ENCODE measurements at regions not wholly inside any gene's neighbourhood (a gene's known extent, or its start where the extent isn't known, plus 50 kb on each side); places are given as distances from the start of the nearest gene placed in this dataset.

GRCh38 chr3:135760581-135760980 lies 204.9 kb upstream of the PPP2R3A start:
- H3K4me3 ChIP-seq (ENCODE audit: low read depth, low read length), result no peak overlapping the region
- no peak for DNase-seq (ENCODE audit: low read depth)
- TF ChIP-seq, protein P1, sequence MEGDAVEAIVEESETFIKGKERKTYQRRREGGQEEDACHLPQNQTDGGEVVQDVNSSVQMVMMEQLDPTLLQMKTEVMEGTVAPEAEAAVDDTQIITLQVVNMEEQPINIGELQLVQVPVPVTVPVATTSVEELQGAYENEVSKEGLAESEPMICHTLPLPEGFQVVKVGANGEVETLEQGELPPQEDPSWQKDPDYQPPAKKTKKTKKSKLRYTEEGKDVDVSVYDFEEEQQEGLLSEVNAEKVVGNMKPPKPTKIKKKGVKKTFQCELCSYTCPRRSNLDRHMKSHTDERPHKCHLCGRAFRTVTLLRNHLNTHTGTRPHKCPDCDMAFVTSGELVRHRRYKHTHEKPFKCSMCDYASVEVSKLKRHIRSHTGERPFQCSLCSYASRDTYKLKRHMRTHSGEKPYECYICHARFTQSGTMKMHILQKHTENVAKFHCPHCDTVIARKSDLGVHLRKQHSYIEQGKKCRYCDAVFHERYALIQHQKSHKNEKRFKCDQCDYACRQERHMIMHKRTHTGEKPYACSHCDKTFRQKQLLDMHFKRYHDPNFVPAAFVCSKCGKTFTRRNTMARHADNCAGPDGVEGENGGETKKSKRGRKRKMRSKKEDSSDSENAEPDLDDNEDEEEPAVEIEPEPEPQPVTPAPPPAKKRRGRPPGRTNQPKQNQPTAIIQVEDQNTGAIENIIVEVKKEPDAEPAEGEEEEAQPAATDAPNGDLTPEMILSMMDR (IDR thresholded peaks at IDR 0.05; ENCODE audit: low read depth, low read length), result no peak
- TF ChIP-seq MYC (IDR thresholded peaks at IDR 0.05; ENCODE audit: low read depth, low read length) (no peak), POLR2A (IDR thresholded peaks at IDR 0.05; ENCODE audit: extremely low read depth, insufficient read length) (no peak)
- TF ChIP-seq, protein P2, sequence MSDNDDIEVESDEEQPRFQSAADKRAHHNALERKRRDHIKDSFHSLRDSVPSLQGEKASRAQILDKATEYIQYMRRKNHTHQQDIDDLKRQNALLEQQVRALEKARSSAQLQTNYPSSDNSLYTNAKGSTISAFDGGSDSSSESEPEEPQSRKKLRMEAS (IDR thresholded peaks at IDR 0.05; ENCODE audit: low read depth, low read length), result no peak

DNA sequence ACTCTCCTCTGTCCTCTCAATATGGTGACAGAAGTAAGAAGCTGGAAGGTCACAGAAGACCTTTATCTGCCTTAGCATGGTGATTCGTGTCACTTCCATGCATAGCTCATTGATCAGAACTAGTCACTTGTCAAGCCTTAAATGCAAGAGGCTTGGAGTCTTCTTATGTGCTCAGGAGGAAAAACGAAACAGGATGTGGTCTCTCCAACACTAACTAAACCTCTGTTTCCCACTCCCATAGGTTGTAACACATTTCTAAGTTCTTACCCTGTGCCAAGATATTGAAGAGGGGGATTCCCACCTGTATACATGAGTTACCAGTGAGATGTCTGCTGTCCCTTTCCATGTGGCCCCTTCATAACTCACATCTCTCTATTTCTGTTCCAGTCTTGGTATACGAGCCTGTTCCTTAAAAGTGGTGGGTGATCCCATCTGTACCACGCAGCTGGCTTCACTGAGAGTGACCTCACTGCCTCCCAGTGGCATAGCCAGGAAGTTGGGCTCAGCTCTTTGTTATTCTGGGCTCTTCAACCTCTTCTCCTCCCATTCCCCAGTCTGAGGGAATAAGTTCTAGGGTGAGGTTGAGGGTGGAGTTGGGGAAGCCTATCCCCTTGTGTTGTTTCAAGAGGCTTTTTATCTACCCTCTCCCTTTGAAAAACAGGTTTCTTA lies 203.2 kb upstream of the PPP2R3A start:
- H3K4me3 ChIP-seq (ENCODE audit: low read depth, low read length), result no peak overlapping the region
- DNase-seq (ENCODE audit: low read depth), result no peak
- TF ChIP-seq, protein P2 (IDR thresholded peaks at IDR 0.05; ENCODE audit: low read depth, low read length), result no peak
- TF ChIP-seq MYC (IDR thresholded peaks at IDR 0.05; ENCODE audit: low read depth, low read length), result no peak
- no peak for TF ChIP-seq POLR2A (IDR thresholded peaks at IDR 0.05; ENCODE audit: extremely low read depth, insufficient read length)
- TF ChIP-seq, protein P1 (IDR thresholded peaks at IDR 0.05; ENCODE audit: low read depth, low read length), result no peak

GRCh38 chr3:135766115-135766514 lies 199.4 kb upstream of the PPP2R3A start:
- TF ChIP-seq MYC (IDR thresholded peaks at IDR 0.05; ENCODE audit: low read depth, low read length) (no peak), POLR2A (IDR thresholded peaks at IDR 0.05; ENCODE audit: extremely low read depth, insufficient read length) (no peak)
- TF ChIP-seq, protein P1 (IDR thresholded peaks at IDR 0.05; ENCODE audit: low read depth, low read length), result no peak
- TF ChIP-seq, protein P2 (IDR thresholded peaks at IDR 0.05; ENCODE audit: low read depth, low read length), result no peak
- H3K4me3 ChIP-seq (ENCODE audit: low read depth, low read length), result no peak overlapping the region
- DNase-seq (ENCODE audit: low read depth), result no peak

DNA sequence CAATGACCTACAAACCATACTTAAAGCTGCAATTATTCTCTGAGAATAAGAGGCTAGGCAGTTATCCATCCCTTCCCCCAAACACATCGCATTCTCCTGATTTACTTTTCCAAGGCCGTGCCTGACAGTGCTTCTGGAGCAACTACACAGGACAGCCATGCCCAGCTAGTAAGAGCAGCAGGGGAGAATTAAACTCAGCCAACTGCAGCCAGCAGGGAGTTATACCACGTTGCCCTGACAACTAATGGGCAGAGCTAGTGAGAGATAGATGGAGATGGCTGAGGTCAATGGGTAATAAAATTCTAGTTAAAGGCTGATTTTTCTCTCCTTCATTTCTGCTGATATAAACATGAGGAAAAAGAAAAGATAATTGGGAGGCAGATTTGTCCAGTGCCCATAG lies 193.8 kb upstream of the PPP2R3A start:
- DNase-seq (ENCODE audit: low read depth), result no peak
- H3K4me3 ChIP-seq (ENCODE audit: low read depth, low read length), result no peak overlapping the region
- TF ChIP-seq MYC (IDR thresholded peaks at IDR 0.05; ENCODE audit: low read depth, low read length), result no peak
- TF ChIP-seq, protein P2 (IDR thresholded peaks at IDR 0.05; ENCODE audit: low read depth, low read length), result no peak
- no peak for TF ChIP-seq POLR2A (IDR thresholded peaks at IDR 0.05; ENCODE audit: extremely low read depth, insufficient read length)
- TF ChIP-seq, protein P1 (IDR thresholded peaks at IDR 0.05; ENCODE audit: low read depth, low read length), result no peak

DNA sequence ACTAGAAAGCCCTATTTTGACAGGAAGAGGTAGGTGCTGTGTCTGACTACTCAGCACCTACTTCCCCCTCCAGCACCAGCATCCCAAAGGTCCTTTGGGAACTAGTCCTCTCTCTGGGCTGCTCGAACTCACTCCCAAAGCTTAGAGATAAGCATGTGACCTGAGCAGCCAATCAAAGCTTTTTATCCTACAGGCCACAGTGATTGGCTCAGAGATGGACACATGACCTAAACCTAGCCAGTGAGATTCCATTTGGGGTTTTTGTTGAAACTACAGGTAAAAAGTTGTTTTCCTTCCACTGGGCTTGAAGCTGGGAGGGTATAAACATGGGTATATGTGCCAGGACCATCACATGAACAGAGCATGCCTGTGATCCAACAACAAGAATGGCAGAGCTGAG lies 186.5 kb upstream of the PPP2R3A start:
- DNase-seq (ENCODE audit: low read depth), result no peak
- H3K4me3 ChIP-seq (ENCODE audit: low read depth, low read length), result no peak overlapping the region
- TF ChIP-seq, protein P1 (IDR thresholded peaks at IDR 0.05; ENCODE audit: low read depth, low read length), result no peak
- no peak for TF ChIP-seq MYC (IDR thresholded peaks at IDR 0.05; ENCODE audit: low read depth, low read length)
- TF ChIP-seq, protein P2 (IDR thresholded peaks at IDR 0.05; ENCODE audit: low read depth, low read length), result no peak
- no peak for TF ChIP-seq POLR2A (IDR thresholded peaks at IDR 0.05; ENCODE audit: extremely low read depth, insufficient read length)
